GM12878 (cell line): ENCODE measurements at regions not wholly inside any gene's neighbourhood (a gene's known extent, or its start where the extent isn't known, plus 50 kb on each side); places are given as distances from the start of the nearest gene placed in this dataset.

Experiments
- ATAC-seq: fragments of 200-7000 bp; cut with Tn5 transposase; 3 replicates; pipeline ENCODE4 v1.9.1; 2020; ENCODE audit warnings: mild to moderate bottlenecking, moderate library complexity
- BruUV-seq: library from RNA; stranded (reverse); fragments of 400-500 nt; replicated peaks from 2 replicates; lab custom pipeline; 2021; lab: Mats Ljungman, UMichigan
- CTCF ChIA-PET: fragments of 300-600 bp; sonication (Branson Sonifier 250); formaldehyde crosslinking; extraction: SDS; loops from one replicate; lab custom pipeline; 2021; ENCODE audit warnings: inconsistent platforms; lab: Yijun Ruan, JAX
- POLR2A ChIA-PET: fragments of 350-600 bp; formaldehyde crosslinking; extraction: SDS; loops from one replicate; lab custom pipeline; 2021; ENCODE audit warnings: inconsistent platforms; lab: Charles Lee
- RAD21 ChIA-PET: fragments of 300-600 bp; sonication (Branson Sonifier 250); formaldehyde crosslinking; loops from one replicate; lab custom pipeline; 2023; ENCODE audit warnings: antibody characterized with exemption; ENCODE audit not compliant: unreplicated experiment; lab: Charles Lee
- SMC1A ChIA-PET: fragments of 300-600 bp; sonication (Branson Sonifier 250); formaldehyde crosslinking; loops from one replicate; lab custom pipeline; 2023; ENCODE audit not compliant: unreplicated experiment, uncharacterized antibody; lab: Charles Lee
- DNase-seq: peaks from one replicate; pipeline ENCODE4 v3.0.0-alpha.2; 2011; ENCODE audit warnings: low read depth, low spot score
- FAIRE-seq: peaks from 3 replicates; lab custom pipeline; 2011; peaks lifted over from hg19 to GRCh38; lab: Jason Lieb, UNC
- H2AFZ ChIP-seq: 2 replicates; pipeline ENCODE4 v1.6.0; 2011; ENCODE audit warnings: low read depth, low read length, control low read depth; ENCODE audit not compliant: control insufficient read depth
- H3K27ac ChIP-seq: 2 replicates; pipeline ENCODE4 v1.5.1; 2011; ENCODE audit warnings: control low read depth; ENCODE audit not compliant: control insufficient read depth, insufficient read depth
- H3K27me3 ChIP-seq, 2 experiments: replicated peaks in 1 of 2; 2 replicates each; pipeline versions ENCODE4 v1.6.0 to v1.6.1; 2011; ENCODE audit warnings: low read length in 1 of 2; ENCODE audit not compliant: control insufficient read depth in 2 of 2, insufficient read depth in 2 of 2
- H3K36me3 ChIP-seq, 2 experiments: 2 replicates each; pipeline ENCODE4 v1.5.1; 2011; ENCODE audit warnings: low read length in 1 of 2; ENCODE audit not compliant: control insufficient read depth in 2 of 2, insufficient read depth in 2 of 2
- H3K4me1 ChIP-seq: 2 replicates; pipeline ENCODE4 v1.6.1; 2011; ENCODE audit warnings: mild to moderate bottlenecking, low read length, moderate library complexity, mixed read lengths; ENCODE audit not compliant: control insufficient read depth, insufficient read depth
- H3K4me2 ChIP-seq: 2 replicates; pipeline ENCODE4 v1.6.0; 2011; ENCODE audit warnings: control low read depth; ENCODE audit not compliant: control insufficient read depth, insufficient read depth
- H3K4me3 ChIP-seq: fragments of 200-600 bp; sonication (generic); 2 replicates; pipeline ENCODE4 v1.5.1; 2016
- H3K79me2 ChIP-seq: 2 replicates; pipeline ENCODE4 v1.6.0; 2011; ENCODE audit warnings: low read length; ENCODE audit not compliant: control insufficient read depth, insufficient read depth
- H3K9ac ChIP-seq: 2 replicates; pipeline ENCODE4 v1.8.0; 2011; ENCODE audit warnings: low read length, control low read depth, mixed read lengths; ENCODE audit not compliant: control insufficient read depth, insufficient read depth
- H3K9me3 ChIP-seq: replicated peaks from 3 replicates; pipeline ENCODE4 v1.5.1; 2011; ENCODE audit warnings: mild to moderate bottlenecking, low read length; ENCODE audit not compliant: control insufficient read depth, insufficient read depth
- H4K20me1 ChIP-seq: 2 replicates; pipeline ENCODE4 v1.6.0; 2011; ENCODE audit not compliant: control insufficient read depth, insufficient read depth
- CBX5 ChIP-seq: sonication (generic); IDR thresholded peaks from 2 replicates; pipeline ENCODE4 v1.6.1; 2016; ENCODE audit warnings: low read depth, moderate library complexity, mild to moderate bottlenecking, inconsistent platforms
- ETV6 ChIP-seq, 2 experiments: fragments of 450-650 bp in 1 of 2; IDR thresholded peaks in 1 of 2; conservative IDR thresholded peaks in 1 of 2; 2 replicates each; pipeline ENCODE4 v1.6.1; 2014; ENCODE audit warnings: antibody characterized with exemption in 1 of 2, borderline replicate concordance in 1 of 2, low read depth in 1 of 2, mild to moderate bottlenecking in 1 of 2, moderate library complexity in 1 of 2
- HCFC1 ChIP-seq: fragments of 150-350 bp; IDR thresholded peaks from 2 replicates; pipeline ENCODE4 v1.6.1; 2014; ENCODE audit warnings: low read length
- SKIL ChIP-seq: fragments of 450-650 bp; IDR thresholded peaks from 2 replicates; pipeline ENCODE4 v1.6.1; 2017; ENCODE audit warnings: mild to moderate bottlenecking, low read depth, inconsistent platforms; ENCODE audit not compliant: poor library complexity, severe bottlenecking
- SMAD5 ChIP-seq: IDR thresholded peaks from 2 replicates; pipeline ENCODE4 v1.6.1; 2016; ENCODE audit warnings: antibody characterized with exemption, low read depth
- SUPT20H ChIP-seq: IDR thresholded peaks from 2 replicates; pipeline ENCODE4 v1.6.1; 2011; ENCODE audit warnings: low read depth, mild to moderate bottlenecking, low read length, moderate library complexity, borderline replicate concordance; ENCODE audit not compliant: control insufficient read depth
- WGBS: methylation state at CpG from one replicate; pipeline ENCODE4 v1.1.6; 2016; ENCODE audit warnings: low lambda C conversion rate; ENCODE audit not compliant: insufficient replicate concordance, insufficient coverage; ENCODE audit errors: missing lambda C conversion rate; 5-methylcytosine and 5-hydroxymethylcytosine counted together
- in situ Hi-C: fragments of 300-500 bp; cut with MboI; formaldehyde crosslinking; loops from 9 replicates; pipeline ENCODE4 v1.14.3; 2018; ENCODE audit warnings: mixed read lengths
- intact Hi-C: fragments of 100-400 bp; cut with micrococcal nuclease; formaldehyde crosslinking; loops from one replicate; pipeline ENCODE4 v1.14.2; 2022; ENCODE audit not compliant: unreplicated experiment
- TF ChIP-seq, protein P1 (sequence below): fragments of 450-650 bp; IDR thresholded peaks from 2 replicates; pipeline ENCODE4 v1.6.1; 2017; ENCODE audit warnings: mild to moderate bottlenecking, moderate library complexity

GRCh38 chr10:64528294-64529002, 1007.2 kb downstream of the REEP3 start (continued):
- no peak for TF ChIP-seq SMAD5
- TF ChIP-seq SKIL: no peak

DNA sequence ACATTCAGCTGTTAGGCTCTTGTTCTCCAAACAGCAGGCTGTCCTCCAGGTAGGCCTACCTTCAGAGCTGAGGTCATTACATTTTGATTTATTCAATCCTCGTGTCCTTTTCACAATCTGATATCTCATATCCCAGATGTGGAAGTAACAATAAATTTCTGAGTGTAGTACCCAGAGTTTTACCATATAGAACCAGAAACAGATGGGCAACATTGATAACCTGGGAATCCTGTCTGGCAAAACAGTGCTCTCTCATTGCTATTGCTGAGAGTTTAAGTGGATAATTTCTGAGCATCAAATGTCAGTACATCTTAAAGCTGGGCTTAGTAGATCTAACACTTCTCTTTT, 1007.8 kb downstream of the REEP3 start:
- ChIA-PET SMC1A (no interaction called here), POLR2A (no interaction called here), RAD21 (no interaction called here), CTCF (no interaction called here)
- intact Hi-C loops: no loop called here
- Histone ChIP-seq H3K27ac (no peak overlapping the region), H2AFZ (no peak overlapping the region), H3K9me3 (no peaks in the 10 kb centered on the region), H3K27me3 (no peaks in the 10 kb centered on the region), H4K20me1 (no peaks in the 10 kb centered on the region), H3K4me1 (no peaks in the 10 kb centered on the region), H3K4me3 (no peak overlapping the region), H3K4me2 (no peak overlapping the region), H3K79me2 (no peaks in the 10 kb centered on the region), H3K9ac (no peak overlapping the region), H3K36me3 (no peaks in the 10 kb centered on the region)
- in situ Hi-C loops: no loop called here
- no peak for TF ChIP-seq SUPT20H
- no peak for TF ChIP-seq ETV6 (conservative IDR thresholded peaks at IDR 0.05 in 1 of 2, IDR thresholded peaks at IDR 0.05 in 1 of 2; ENCODE audit: borderline replicate concordance in 1 of 2, low read depth in 1 of 2)
- TF ChIP-seq, protein P1, sequence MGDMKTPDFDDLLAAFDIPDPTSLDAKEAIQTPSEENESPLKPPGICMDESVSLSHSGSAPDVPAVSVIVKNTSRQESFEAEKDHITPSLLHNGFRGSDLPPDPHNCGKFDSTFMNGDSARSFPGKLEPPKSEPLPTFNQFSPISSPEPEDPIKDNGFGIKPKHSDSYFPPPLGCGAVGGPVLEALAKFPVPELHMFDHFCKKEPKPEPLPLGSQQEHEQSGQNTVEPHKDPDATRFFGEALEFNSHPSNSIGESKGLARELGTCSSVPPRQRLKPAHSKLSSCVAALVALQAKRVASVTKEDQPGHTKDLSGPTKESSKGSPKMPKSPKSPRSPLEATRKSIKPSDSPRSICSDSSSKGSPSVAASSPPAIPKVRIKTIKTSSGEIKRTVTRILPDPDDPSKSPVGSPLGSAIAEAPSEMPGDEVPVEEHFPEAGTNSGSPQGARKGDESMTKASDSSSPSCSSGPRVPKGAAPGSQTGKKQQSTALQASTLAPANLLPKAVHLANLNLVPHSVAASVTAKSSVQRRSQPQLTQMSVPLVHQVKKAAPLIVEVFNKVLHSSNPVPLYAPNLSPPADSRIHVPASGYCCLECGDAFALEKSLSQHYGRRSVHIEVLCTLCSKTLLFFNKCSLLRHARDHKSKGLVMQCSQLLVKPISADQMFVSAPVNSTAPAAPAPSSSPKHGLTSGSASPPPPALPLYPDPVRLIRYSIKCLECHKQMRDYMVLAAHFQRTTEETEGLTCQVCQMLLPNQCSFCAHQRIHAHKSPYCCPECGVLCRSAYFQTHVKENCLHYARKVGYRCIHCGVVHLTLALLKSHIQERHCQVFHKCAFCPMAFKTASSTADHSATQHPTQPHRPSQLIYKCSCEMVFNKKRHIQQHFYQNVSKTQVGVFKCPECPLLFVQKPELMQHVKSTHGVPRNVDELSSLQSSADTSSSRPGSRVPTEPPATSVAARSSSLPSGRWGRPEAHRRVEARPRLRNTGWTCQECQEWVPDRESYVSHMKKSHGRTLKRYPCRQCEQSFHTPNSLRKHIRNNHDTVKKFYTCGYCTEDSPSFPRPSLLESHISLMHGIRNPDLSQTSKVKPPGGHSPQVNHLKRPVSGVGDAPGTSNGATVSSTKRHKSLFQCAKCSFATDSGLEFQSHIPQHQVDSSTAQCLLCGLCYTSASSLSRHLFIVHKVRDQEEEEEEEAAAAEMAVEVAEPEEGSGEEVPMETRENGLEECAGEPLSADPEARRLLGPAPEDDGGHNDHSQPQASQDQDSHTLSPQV: no peak
- TF ChIP-seq CBX5: no peak
- no peak for TF ChIP-seq HCFC1
- ATAC-seq: no peak
- no TSS peak for BruUV-seq
- DNase-seq: no peak
- FAIRE-seq: no peak
- WGBS: 0% methylated on average over 1 of the region's 1 CpG
